Neural cell (in vitro differentiated cells): ENCODE measurements at regions not wholly inside any gene's neighbourhood (a gene's known extent, or its start where the extent isn't known, plus 50 kb on each side); places are given as distances from the start of the nearest gene placed in this dataset.

Experiments used
- H2AFZ ChIP-seq: fragments of 200-600, 300-800 bp; sonication (generic), shearing (Covaris generic); 2 replicates; pipeline ENCODE4 v1.6.0; 2014; ENCODE audit warnings: low read depth, mild to moderate bottlenecking, antibody characterized with exemption, low read length, moderate library complexity
- H3F3A ChIP-seq: fragments of 200-600 bp; shearing (Covaris generic); 2 replicates; pipeline ENCODE4 v1.6.1; 2016; ENCODE audit warnings: mild to moderate bottlenecking, moderate library complexity, mixed read lengths, antibody characterized with exemption, low read length; ENCODE audit not compliant: insufficient read depth, poor library complexity, severe bottlenecking
- H3K27ac ChIP-seq: fragments of 200-600, 300-800 bp; sonication (generic), shearing (Covaris generic); 2 replicates; pipeline ENCODE4 v1.5.1; 2014; ENCODE audit warnings: mild to moderate bottlenecking, low read length, moderate library complexity
- H3K27me3 ChIP-seq: fragments of 300-800, 200-600 bp; sonication (generic), shearing (Covaris generic); 2 replicates; pipeline ENCODE4 v1.6.0; 2014; ENCODE audit warnings: mild to moderate bottlenecking, low read depth, low read length, moderate library complexity; ENCODE audit not compliant: insufficient read depth
- H3K36me3 ChIP-seq: fragments of 300-800, 200-600 bp; sonication (generic), shearing (Covaris generic); 2 replicates; pipeline ENCODE4 v1.5.1; 2014; ENCODE audit warnings: mild to moderate bottlenecking, antibody characterized with exemption, low read length, moderate library complexity; ENCODE audit not compliant: insufficient read depth
- H3K4me2 ChIP-seq: fragments of 300-800, 200-600 bp; sonication (generic), shearing (Covaris generic); 2 replicates; pipeline ENCODE4 v1.6.0; 2014; ENCODE audit warnings: mild to moderate bottlenecking, low read length
- H3K4me3 ChIP-seq: fragments of 300-800, 200-600 bp; sonication (generic), shearing (Covaris generic); 2 replicates; pipeline ENCODE4 v1.5.1; 2014; ENCODE audit warnings: mild to moderate bottlenecking, low read length, moderate library complexity
- H3K79me2 ChIP-seq: fragments of 200-600 bp; shearing (Covaris generic); replicated peaks from 2 replicates; pipeline ENCODE4 v1.6.0; 2014; ENCODE audit warnings: mild to moderate bottlenecking, low read length, moderate library complexity; ENCODE audit not compliant: insufficient read depth
- H3K9ac ChIP-seq: fragments of 300-800, 200-600 bp; sonication (generic), shearing (Covaris generic); 2 replicates; pipeline ENCODE4 v1.6.1; 2016; ENCODE audit warnings: mild to moderate bottlenecking, low read length, mixed read lengths
- H3K9me2 ChIP-seq: fragments of 200-600 bp; shearing (Covaris generic); 2 replicates; pipeline ENCODE4 v1.6.1; 2016; ENCODE audit warnings: mild to moderate bottlenecking, low read length, mixed read lengths; ENCODE audit not compliant: insufficient read depth
- H3K9me3 ChIP-seq: fragments of 200-600, 300-800 bp; sonication (generic), shearing (Covaris generic); 2 replicates; pipeline ENCODE4 v1.6.1; 2016; ENCODE audit warnings: mild to moderate bottlenecking, mixed run types, low read length, moderate library complexity, mixed read lengths
- H4K20me1 ChIP-seq: fragments of 200-600 bp; shearing (Covaris generic); 2 replicates; pipeline ENCODE4 v1.6.1; 2016; ENCODE audit warnings: mild to moderate bottlenecking, mixed run types; ENCODE audit not compliant: insufficient read depth
- CTCF ChIP-seq: fragments of 450-650 bp; IDR thresholded peaks from 2 replicates; pipeline ENCODE4 v1.5.1; 2014; ENCODE audit warnings: antibody characterized with exemption, mild to moderate bottlenecking, moderate library complexity; ENCODE audit not compliant: poor library complexity, severe bottlenecking
- EP300 ChIP-seq: fragments of 450-650 bp; conservative IDR thresholded peaks from 2 replicates; pipeline ENCODE4 v1.6.1; 2014; ENCODE audit warnings: antibody characterized with exemption, mild to moderate bottlenecking, moderate library complexity; ENCODE audit not compliant: poor library complexity, severe bottlenecking
- EZH2 ChIP-seq: fragments of 200-600, 300-800 bp; shearing (Covaris generic), sonication (generic); IDR thresholded peaks from 2 replicates; pipeline ENCODE4 v1.6.1; 2014; ENCODE audit warnings: antibody characterized with exemption, low read length, borderline replicate concordance, mild to moderate bottlenecking; ENCODE audit not compliant: insufficient read depth, poor library complexity, severe bottlenecking
- MXI1 ChIP-seq: fragments of 450-650 bp; conservative IDR thresholded peaks from 2 replicates; pipeline ENCODE4 v1.6.1; 2014; ENCODE audit warnings: antibody characterized with exemption, mild to moderate bottlenecking; ENCODE audit not compliant: poor library complexity, severe bottlenecking
- POLR2AphosphoS5 ChIP-seq: IDR thresholded peaks from 2 replicates; pipeline ENCODE4 v1.6.1; 2012
- RAD21 ChIP-seq: fragments of 450-650 bp; conservative IDR thresholded peaks from 2 replicates; pipeline ENCODE4 v1.6.1; 2014; ENCODE audit warnings: antibody characterized with exemption, mild to moderate bottlenecking, moderate library complexity
- SMC3 ChIP-seq: fragments of 450-650 bp; conservative IDR thresholded peaks from 2 replicates; pipeline ENCODE4 v1.6.1; 2014; ENCODE audit warnings: antibody characterized with exemption, mild to moderate bottlenecking, moderate library complexity; ENCODE audit not compliant: poor library complexity
- TAF1 ChIP-seq: IDR thresholded peaks from 2 replicates; pipeline ENCODE4 v1.6.1; 2012; ENCODE audit warnings: low read depth
- TF ChIP-seq, protein P1 (sequence below): IDR thresholded peaks from 2 replicates; pipeline ENCODE4 v1.6.1; 2012; ENCODE audit warnings: borderline replicate concordance

- H3K9me2 ChIP-seq, result no peaks in the 10 kb centered on the region
- no peak overlapping the region for H3K4me3 ChIP-seq
- no peaks in the 10 kb centered on the region for H3K9me3 ChIP-seq
- no peak overlapping the region for H3K9ac ChIP-seq
- no peak overlapping the region for H2AFZ ChIP-seq
- no peaks in the 10 kb centered on the region for H3K36me3 ChIP-seq
- H3K79me2 ChIP-seq, result no peaks in the 10 kb centered on the region
- no peak overlapping the region for H3K4me2 ChIP-seq
- H3K27ac ChIP-seq, result no peak overlapping the region
- TF ChIP-seq EZH2 (no peak), EP300 (no peak), POLR2AphosphoS5 (no peak), RAD21 (no peak), CTCF (no peak), TAF1 (no peak), MXI1 (no peak)
- TF ChIP-seq, protein P1, sequence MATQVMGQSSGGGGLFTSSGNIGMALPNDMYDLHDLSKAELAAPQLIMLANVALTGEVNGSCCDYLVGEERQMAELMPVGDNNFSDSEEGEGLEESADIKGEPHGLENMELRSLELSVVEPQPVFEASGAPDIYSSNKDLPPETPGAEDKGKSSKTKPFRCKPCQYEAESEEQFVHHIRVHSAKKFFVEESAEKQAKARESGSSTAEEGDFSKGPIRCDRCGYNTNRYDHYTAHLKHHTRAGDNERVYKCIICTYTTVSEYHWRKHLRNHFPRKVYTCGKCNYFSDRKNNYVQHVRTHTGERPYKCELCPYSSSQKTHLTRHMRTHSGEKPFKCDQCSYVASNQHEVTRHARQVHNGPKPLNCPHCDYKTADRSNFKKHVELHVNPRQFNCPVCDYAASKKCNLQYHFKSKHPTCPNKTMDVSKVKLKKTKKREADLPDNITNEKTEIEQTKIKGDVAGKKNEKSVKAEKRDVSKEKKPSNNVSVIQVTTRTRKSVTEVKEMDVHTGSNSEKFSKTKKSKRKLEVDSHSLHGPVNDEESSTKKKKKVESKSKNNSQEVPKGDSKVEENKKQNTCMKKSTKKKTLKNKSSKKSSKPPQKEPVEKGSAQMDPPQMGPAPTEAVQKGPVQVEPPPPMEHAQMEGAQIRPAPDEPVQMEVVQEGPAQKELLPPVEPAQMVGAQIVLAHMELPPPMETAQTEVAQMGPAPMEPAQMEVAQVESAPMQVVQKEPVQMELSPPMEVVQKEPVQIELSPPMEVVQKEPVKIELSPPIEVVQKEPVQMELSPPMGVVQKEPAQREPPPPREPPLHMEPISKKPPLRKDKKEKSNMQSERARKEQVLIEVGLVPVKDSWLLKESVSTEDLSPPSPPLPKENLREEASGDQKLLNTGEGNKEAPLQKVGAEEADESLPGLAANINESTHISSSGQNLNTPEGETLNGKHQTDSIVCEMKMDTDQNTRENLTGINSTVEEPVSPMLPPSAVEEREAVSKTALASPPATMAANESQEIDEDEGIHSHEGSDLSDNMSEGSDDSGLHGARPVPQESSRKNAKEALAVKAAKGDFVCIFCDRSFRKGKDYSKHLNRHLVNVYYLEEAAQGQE, result no peak
- H3K27me3 ChIP-seq, result no peaks in the 10 kb centered on the region
- H3F3A ChIP-seq, result no peaks in the 10 kb centered on the region
- H4K20me1 ChIP-seq, result no peaks in the 10 kb centered on the region
These were observed 369.4 kb upstream of the HS3ST5 start for GRCh38 chr6:114712129-114712662.

DNA sequence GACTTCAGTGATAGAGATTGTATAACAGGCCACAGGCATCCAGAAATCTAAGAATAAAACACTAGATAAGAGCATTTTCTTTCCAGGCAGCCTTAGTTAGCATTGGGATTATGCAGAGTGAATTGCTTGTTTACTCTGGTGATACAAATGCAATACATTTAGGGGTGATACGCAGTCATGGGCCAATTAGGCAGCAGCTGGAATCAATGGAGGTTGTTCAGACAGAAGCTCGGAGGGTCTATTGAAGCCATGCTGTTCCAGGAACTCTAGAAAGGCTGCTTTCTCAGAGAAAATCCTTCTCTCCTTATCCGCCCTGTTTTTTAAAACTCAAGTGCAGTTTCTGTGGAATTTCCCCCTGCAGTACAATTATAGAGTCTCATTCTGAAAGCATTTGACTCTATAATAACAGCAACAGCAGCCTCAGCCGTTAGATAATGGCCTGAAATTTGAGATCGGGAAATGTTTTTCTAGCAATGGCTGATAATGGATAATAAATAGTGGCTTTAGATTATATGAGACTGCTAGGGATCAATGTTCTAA is 364.3 kb upstream of the HS3ST5 start:
- Histone ChIP-seq H3F3A (no peaks in the 10 kb centered on the region), H3K79me2 (no peaks in the 10 kb centered on the region), H3K27me3 (no peaks in the 10 kb centered on the region), H3K9me2 (no peaks in the 10 kb centered on the region), H3K9ac (peak overlapping the region; percentile 0), H3K4me3 (peak overlapping the region; percentile 36), H2AFZ (no peak overlapping the region), H3K4me2 (no peak overlapping the region), H4K20me1 (no peaks in the 10 kb centered on the region), H3K36me3 (no peaks in the 10 kb centered on the region), H3K27ac (no peak overlapping the region), H3K9me3 (no peaks in the 10 kb centered on the region)
- TF ChIP-seq RAD21, result no peak
- no peak for TF ChIP-seq EP300
- TF ChIP-seq POLR2AphosphoS5, result no peak
- TF ChIP-seq TAF1, result no peak
- TF ChIP-seq SMC3, result no peak
- no peak for TF ChIP-seq MXI1
- TF ChIP-seq, protein P1, result no peak
- no peak for TF ChIP-seq CTCF
- no peak for TF ChIP-seq EZH2
